H9 (cell line): ENCODE measurements at regions not wholly inside any gene's neighbourhood (a gene's known extent, or its start where the extent isn't known, plus 50 kb on each side); places are given as distances from the start of the nearest gene placed in this dataset.

ENCODE experiments used
- DNase-seq: peaks from one replicate; pipeline ENCODE4 v3.0.0-alpha.2; 2017
- H2AFZ ChIP-seq: one replicate; pipeline ENCODE4 v1.6.1; 2013; ENCODE audit warnings: mild to moderate bottlenecking, low read length, control low read depth, moderate library complexity
- H2AK5ac ChIP-seq: 2 replicates; pipeline ENCODE4 v1.6.1; 2013; ENCODE audit warnings: low read length, control low read depth, mixed read lengths; ENCODE audit not compliant: insufficient read length
- H2BK120ac ChIP-seq: one replicate; pipeline ENCODE4 v1.6.1; 2013; ENCODE audit warnings: low read depth, mild to moderate bottlenecking, low read length, control low read depth, inconsistent platforms; ENCODE audit not compliant: poor library complexity, severe bottlenecking
- H2BK12ac ChIP-seq: 2 replicates; pipeline ENCODE4 v1.6.1; 2013; ENCODE audit warnings: low read length, control low read depth, mixed read lengths, low read depth; ENCODE audit not compliant: insufficient read length
- H2BK15ac ChIP-seq: 2 replicates; pipeline ENCODE4 v1.6.1; 2013; ENCODE audit warnings: low read depth, low read length, control low read depth
- H2BK20ac ChIP-seq: one replicate; pipeline ENCODE4 v1.6.1; 2013; ENCODE audit warnings: low read depth, mild to moderate bottlenecking, low read length, control low read depth, inconsistent platforms; ENCODE audit not compliant: poor library complexity, severe bottlenecking
- H2BK5ac ChIP-seq: 2 replicates; pipeline ENCODE4 v1.6.1; 2013; ENCODE audit warnings: low read length, control low read depth, mixed read lengths; ENCODE audit not compliant: insufficient read length
- H3K14ac ChIP-seq: 2 replicates; pipeline ENCODE4 v1.6.1; 2013; ENCODE audit warnings: low read length, control low read depth; ENCODE audit not compliant: insufficient read depth
- H3K18ac ChIP-seq: 2 replicates; pipeline ENCODE4 v1.6.1; 2013; ENCODE audit warnings: low read depth, mild to moderate bottlenecking, mixed read lengths, low read length, control low read depth; ENCODE audit not compliant: insufficient read length
- H3K23ac ChIP-seq: 2 replicates; pipeline ENCODE4 v1.6.1; 2013; ENCODE audit warnings: low read length, control low read depth, mixed read lengths, low read depth; ENCODE audit not compliant: insufficient read length
- H3K23me2 ChIP-seq: 2 replicates; pipeline ENCODE4 v1.6.1; 2013; ENCODE audit warnings: low read depth, mild to moderate bottlenecking, mixed read lengths, low read length, control low read depth; ENCODE audit not compliant: insufficient read length, poor library complexity, severe bottlenecking
- H3K27ac ChIP-seq: 2 replicates; pipeline ENCODE4 v1.5.1; 2013; ENCODE audit warnings: low read length, control low read depth, mixed read lengths, low read depth; ENCODE audit not compliant: insufficient read length
- H3K27me3 ChIP-seq: 2 replicates; pipeline ENCODE4 v1.6.1; 2013; ENCODE audit warnings: low read length, control low read depth, inconsistent platforms; ENCODE audit not compliant: insufficient read depth
- H3K4ac ChIP-seq: 2 replicates; pipeline ENCODE4 v1.6.1; 2013; ENCODE audit warnings: low read depth, mild to moderate bottlenecking, control low read depth, inconsistent platforms, low read length, moderate library complexity
- H3K4me1 ChIP-seq: 2 replicates; pipeline ENCODE4 v1.6.1; 2013; ENCODE audit warnings: low read length, control low read depth, inconsistent platforms; ENCODE audit not compliant: insufficient read depth
- H3K4me2 ChIP-seq: 2 replicates; pipeline ENCODE4 v1.6.1; 2013; ENCODE audit warnings: low read length, control low read depth, mixed read lengths; ENCODE audit not compliant: insufficient read length, insufficient read depth
- H3K56ac ChIP-seq: 2 replicates; pipeline ENCODE4 v1.6.1; 2013; ENCODE audit warnings: low read depth, mild to moderate bottlenecking, mixed read lengths, low read length, control low read depth; ENCODE audit not compliant: insufficient read length
- H3K79me1 ChIP-seq: 2 replicates; pipeline ENCODE4 v1.6.1; 2013; ENCODE audit warnings: low read depth, mild to moderate bottlenecking, moderate library complexity, low read length, control low read depth, inconsistent platforms; ENCODE audit not compliant: insufficient read depth, poor library complexity, severe bottlenecking
- H3K79me2 ChIP-seq: 2 replicates; pipeline ENCODE4 v1.6.1; 2013; ENCODE audit warnings: low read length, control low read depth, inconsistent platforms; ENCODE audit not compliant: insufficient read depth
- H3K9ac ChIP-seq: 2 replicates; pipeline ENCODE4 v1.6.1; 2013; ENCODE audit warnings: low read length, control low read depth, mixed read lengths; ENCODE audit not compliant: insufficient read length; ENCODE audit errors: extremely low read depth
- H3K9me3 ChIP-seq: one replicate; pipeline ENCODE4 v1.6.1; 2013; ENCODE audit warnings: low read depth, low read length, inconsistent platforms; ENCODE audit not compliant: control insufficient read depth
- H3T11ph ChIP-seq: one replicate; pipeline ENCODE4 v1.6.1; 2013; ENCODE audit warnings: mild to moderate bottlenecking, low read length, control low read depth, inconsistent platforms
- H4K20me1 ChIP-seq: one replicate; pipeline ENCODE4 v1.6.1; 2013; ENCODE audit not compliant: control insufficient read depth, insufficient read length, insufficient read depth
- H4K5ac ChIP-seq: 2 replicates; pipeline ENCODE4 v1.6.1; 2013; ENCODE audit warnings: low read depth, mild to moderate bottlenecking, mixed read lengths, low read length, control low read depth; ENCODE audit not compliant: insufficient read length
- H4K8ac ChIP-seq: replicated peaks from 2 replicates; pipeline ENCODE4 v1.6.1; 2013; ENCODE audit warnings: low read length, control low read depth, mixed read lengths, low read depth; ENCODE audit not compliant: insufficient read length
- H4K91ac ChIP-seq: 2 replicates; pipeline ENCODE4 v1.6.1; 2013; ENCODE audit warnings: low read depth, mild to moderate bottlenecking, moderate library complexity, mixed read lengths, low read length, control low read depth; ENCODE audit not compliant: insufficient read length
- H3K27ac Mint-ChIP-seq, 3 experiments: 2 replicates in 2 of 3; 3 replicates in 1 of 3; pipeline ENCODE4 v1.8.0; 2020 to 2021; ENCODE audit warnings: mixed read lengths in 3 of 3, mild to moderate bottlenecking in 1 of 3, moderate library complexity in 1 of 3
- H3K27me3 Mint-ChIP-seq: 2 replicates; pipeline ENCODE4 v1.8.0; 2021; ENCODE audit warnings: low read depth, mild to moderate bottlenecking, moderate library complexity, mixed read lengths
- H3K36me3 Mint-ChIP-seq, 3 experiments: 2 replicates in 2 of 3; 3 replicates in 1 of 3; pipeline ENCODE4 v1.8.0; 2020 to 2021; ENCODE audit warnings: low read depth in 3 of 3, mixed read lengths in 3 of 3; ENCODE audit not compliant: insufficient read depth in 1 of 3
- H3K4me1 Mint-ChIP-seq, 2 experiments: 2 replicates each; pipeline ENCODE4 v1.8.0; 2020; ENCODE audit warnings: mixed read lengths in 2 of 2
- H3K4me3 Mint-ChIP-seq, 2 experiments: 2 replicates in 1 of 2; 3 replicates in 1 of 2; pipeline ENCODE4 v1.8.0; 2020 to 2021; ENCODE audit warnings: mild to moderate bottlenecking in 2 of 2, mixed read lengths in 2 of 2, moderate library complexity in 1 of 2
- H3K9me3 Mint-ChIP-seq, 2 experiments: 2 replicates in 1 of 2; 3 replicates in 1 of 2; pipeline ENCODE4 v1.8.0; 2020; ENCODE audit warnings: mild to moderate bottlenecking in 2 of 2, mixed read lengths in 2 of 2, moderate library complexity in 1 of 2
- CTCF ChIP-seq: fragments of 200-600 bp; sonication (generic); conservative IDR thresholded peaks from 3 replicates; pipeline ENCODE4 v1.8.0; 2021; ENCODE audit warnings: antibody characterized with exemption, mild to moderate bottlenecking
- WGBS: extraction: QIAGEN DNeasy Blood & Tissue Kit; methylation state at CpG from one replicate; pipeline ENCODE4 v1.1.7; 2013; ENCODE audit warnings: missing lambda C conversion rate, low lambda C conversion rate, mixed read lengths; ENCODE audit not compliant: insufficient read length; ENCODE audit errors: extremely low coverage; 5-methylcytosine and 5-hydroxymethylcytosine counted together

- WGBS: no CpG with 5 or more reads among the region's 8 CpGs
- no peak overlapping the region for H3T11ph ChIP-seq
- no peak overlapping the region for H3K18ac ChIP-seq
- Mint-ChIP-seq H3K27ac (no peak overlapping the region), H3K4me1 (peaks cover 9 to 10% of the 10 kb centered on the region in 2 experiments), H3K36me3 (no peaks in the 10 kb centered on the region), H3K27me3 (no peaks in the 10 kb centered on the region), H3K9me3 (no peaks in the 10 kb centered on the region), H3K4me3 (no peak overlapping the region)
- H3K27ac ChIP-seq: no peak overlapping the region
- no peaks in the 10 kb centered on the region for H4K20me1 ChIP-seq
- DNase-seq: no peak
- no peaks in the 10 kb centered on the region for H3K79me2 ChIP-seq
- H4K91ac ChIP-seq: no peak overlapping the region
- no peak overlapping the region for H3K23ac ChIP-seq
- no peak for TF ChIP-seq CTCF
- no peak overlapping the region for H2AK5ac ChIP-seq
- H2BK20ac ChIP-seq: no peak overlapping the region
- no peaks in the 10 kb centered on the region for H3K27me3 ChIP-seq
- H3K23me2 ChIP-seq: no peaks in the 10 kb centered on the region
- H4K8ac ChIP-seq: no peak overlapping the region
- no peak overlapping the region for H3K9ac ChIP-seq
- no peaks in the 10 kb centered on the region for H3K9me3 ChIP-seq
- no peaks in the 10 kb centered on the region for H3K79me1 ChIP-seq
- no peak overlapping the region for H3K4ac ChIP-seq
- H4K5ac ChIP-seq: no peak overlapping the region
- no peaks in the 10 kb centered on the region for H3K4me1 ChIP-seq
- H3K56ac ChIP-seq: no peak overlapping the region
- no peak overlapping the region for H2BK12ac ChIP-seq
- H3K14ac ChIP-seq: no peak overlapping the region
- H2BK5ac ChIP-seq: no peak overlapping the region
- no peak overlapping the region for H3K4me2 ChIP-seq
- no peak overlapping the region for H2AFZ ChIP-seq
- no peak overlapping the region for H2BK120ac ChIP-seq
- H2BK15ac ChIP-seq: no peak overlapping the region
These were observed 140.1 kb downstream of the BTC start for GRCh38 chr4:74654230-74654681.
